NB4 (cell line): ENCODE measurements at regions not wholly inside any gene's neighbourhood (a gene's known extent, or its start where the extent isn't known, plus 50 kb on each side); places are given as distances from the start of the nearest gene placed in this dataset.
"Not testable (repeated sequence)": the region's sequence is repeated elsewhere in the genome, so short reads cannot be mapped to it uniquely, and the experiment has no call there.

Experiments used
- DNase-seq: peaks from one replicate; pipeline ENCODE4 v3.0.0; 2010; ENCODE audit warnings: low read depth
- H3K4me3 ChIP-seq: one replicate; pipeline ENCODE4 v1.5.1; 2011; ENCODE audit warnings: mild to moderate bottlenecking, low read depth, low read length, moderate library complexity
- CTCF ChIP-seq: IDR thresholded peaks from one replicate; pipeline ENCODE4 v1.5.1; 2012; ENCODE audit warnings: low read depth, low read length
- MAX ChIP-seq: IDR thresholded peaks from 2 replicates; pipeline ENCODE4 v1.6.1; 2011; ENCODE audit warnings: low read depth, low read length
- MYC ChIP-seq: IDR thresholded peaks from 2 replicates; pipeline ENCODE4 v1.6.1; 2011; ENCODE audit warnings: low read depth, low read length
- POLR2A ChIP-seq: IDR thresholded peaks from 2 replicates; pipeline ENCODE4 v1.6.1; 2011; ENCODE audit warnings: mild to moderate bottlenecking; ENCODE audit not compliant: insufficient read length; ENCODE audit errors: extremely low read depth

GRCh38 chr10:76815505-76815904 is 822.1 kb downstream of the KCNMA1 start:
- H3K4me3 ChIP-seq, DNase-seq: not testable (repeated sequence)

- no peak for DNase-seq
- no peak for TF ChIP-seq MAX
- no peak for TF ChIP-seq MYC
- TF ChIP-seq POLR2A = no peak
- no peak for TF ChIP-seq CTCF
- H3K4me3 ChIP-seq = no peak overlapping the region
Measured at GRCh38 chr10:76811430-76811829, 826.2 kb downstream of the KCNMA1 start.

GRCh38 chr10:76788452-76788811 is 849.2 kb downstream of the KCNMA1 start:
- TF ChIP-seq MYC (no peak), MAX (no peak), CTCF (no peak), POLR2A (no peak)
- no peak for DNase-seq
- no peak overlapping the region for H3K4me3 ChIP-seq

GRCh38 chr10:76787746-76788451 is 849.7 kb downstream of the KCNMA1 start:
- H3K4me3 ChIP-seq = no peak overlapping the region
- TF ChIP-seq MYC (no peak), MAX (no peak), CTCF (no peak), POLR2A (no peak)
- no peak for DNase-seq

- DNase-seq = no peak
- no peak overlapping the region for H3K4me3 ChIP-seq
- TF ChIP-seq MAX = no peak
- TF ChIP-seq POLR2A = no peak
Measured at GRCh38 chr10:76786504-76787072, 851.0 kb downstream of the KCNMA1 start.

GRCh38 chr10:76784076-76784475 is 853.5 kb downstream of the KCNMA1 start:
- peak; percentile 75 for DNase-seq
- H3K4me3 ChIP-seq = no peak overlapping the region
- TF ChIP-seq MYC = no peak
- TF ChIP-seq CTCF = no peak
- TF ChIP-seq POLR2A = no peak
- no peak for TF ChIP-seq MAX

- no peak for DNase-seq
- TF ChIP-seq POLR2A = no peak
- no peak for TF ChIP-seq MYC
- TF ChIP-seq CTCF = no peak
- no peak for TF ChIP-seq MAX
- H3K4me3 ChIP-seq = no peak overlapping the region
Measured at GRCh38 chr10:76779796-76780301, 857.8 kb downstream of the KCNMA1 start.
